ENCODE measurements at regions not wholly inside any gene's neighbourhood (a gene's known extent, or its start where the extent isn't known, plus 50 kb on each side); places are given as distances from the start of the nearest gene placed in this dataset.

- DNase-seq: no peak
Observed at GRCh38 chr5:36355516-36355915, 53.8 kb upstream of the RANBP3L start.

GRCh38 chr5:36356915-36357314 lies 55.2 kb upstream of the RANBP3L start:
- DNase-seq: no peak

- no peak for DNase-seq
Observed at GRCh38 chr5:36357391-36357975, 55.8 kb upstream of the RANBP3L start.

GRCh38 chr5:36359267-36359666 lies 57.6 kb upstream of the RANBP3L start:
- DNase-seq: no peak

- no peak for DNase-seq
Observed at GRCh38 chr5:36360307-36360706, 58.6 kb upstream of the RANBP3L start.

- no peak for DNase-seq
Observed at GRCh38 chr5:36363101-36363500, 61.4 kb upstream of the RANBP3L start.

- DNase-seq: no peak
Observed at GRCh38 chr5:36363744-36364143, 62.0 kb upstream of the RANBP3L start.

- no peak for DNase-seq
Observed at GRCh38 chr5:36364473-36364872, 62.8 kb upstream of the RANBP3L start.

- no peak for DNase-seq
Observed at GRCh38 chr5:36365896-36366295, 64.2 kb upstream of the RANBP3L start.

GRCh38 chr5:36366883-36367282 lies 65.2 kb upstream of the RANBP3L start:
- DNase-seq: no peak

GRCh38 chr5:36367524-36367923 lies 65.8 kb upstream of the RANBP3L start:
- no peak for DNase-seq

GRCh38 chr5:36369219-36369690 lies 67.6 kb upstream of the RANBP3L start:
- DNase-seq: no peak

- DNase-seq: no peak
Observed at GRCh38 chr5:36370073-36370472, 68.4 kb upstream of the RANBP3L start.

- DNase-seq: no peak
Observed at GRCh38 chr5:36371366-36371765, 69.7 kb upstream of the RANBP3L start.

- DNase-seq: no peak
Observed at GRCh38 chr5:36373527-36374086, 71.9 kb upstream of the RANBP3L start.

GRCh38 chr5:36374266-36374862 lies 72.7 kb upstream of the RANBP3L start:
- DNase-seq: no peak

GRCh38 chr5:36377192-36377591 lies 75.5 kb upstream of the RANBP3L start:
- DNase-seq: no peak

- no peak for DNase-seq
Observed at GRCh38 chr5:36378551-36378950, 76.8 kb upstream of the RANBP3L start.

GRCh38 chr5:36382890-36383289 lies 81.2 kb upstream of the RANBP3L start:
- DNase-seq: no peak

GRCh38 chr5:36383942-36384341 lies 82.2 kb upstream of the RANBP3L start:
- no peak for DNase-seq

- no peak for DNase-seq
Observed at GRCh38 chr5:36384845-36385244, 83.1 kb upstream of the RANBP3L start.

GRCh38 chr5:36385495-36385894 lies 83.8 kb upstream of the RANBP3L start:
- DNase-seq: no peak

GRCh38 chr5:36388288-36388687 lies 86.6 kb upstream of the RANBP3L start:
- DNase-seq: no peak

GRCh38 chr5:36389245-36389644 lies 87.5 kb upstream of the RANBP3L start:
- DNase-seq: no peak

- no peak for DNase-seq
Observed at GRCh38 chr5:36390640-36391039, 88.9 kb upstream of the RANBP3L start.

Data from NCI-H2107 (cell line).